ENCODE measurements at regions not wholly inside any gene's neighbourhood (a gene's known extent, or its start where the extent isn't known, plus 50 kb on each side); places are given as distances from the start of the nearest gene placed in this dataset.

- Histone ChIP-seq H3K9ac (ENCODE audit: insufficient read depth, low read length) (no peak overlapping the region), H3K79me2 (ENCODE audit: control insufficient read depth, insufficient read depth, low read length) (no peaks in the 10 kb centered on the region), H3K27ac (ENCODE audit: insufficient read depth, low read length) (no peak overlapping the region), H3K9me3 (ENCODE audit: control insufficient read depth, insufficient read depth, low read depth, low read length) (no peaks in the 10 kb centered on the region), H3K4me2 (ENCODE audit: extremely low read depth, insufficient read depth, low read length) (no peak overlapping the region), H3K36me3 (ENCODE audit: control insufficient read depth, insufficient read depth, low read length) (no peaks in the 10 kb centered on the region), H3K4me1 (ENCODE audit: control insufficient read depth, extremely low read depth, insufficient read depth, low read length) (no peaks in the 10 kb centered on the region), H3K27me3 (ENCODE audit: control insufficient read depth, insufficient read depth, low read length) (no peaks in the 10 kb centered on the region), H2AFZ (ENCODE audit: low read length) (no peak overlapping the region), H3K4me3 (replicated peaks in 1 of 4; ENCODE audit: control extremely low read depth in 1 of 4, insufficient read depth in 1 of 4, low read depth in 3 of 4, low read length in 4 of 4) (no peak overlapping the region), H4K20me1 (ENCODE audit: control insufficient read depth, extremely low read depth, insufficient read depth, low read length) (no peaks in the 10 kb centered on the region)
- no peak for TF ChIP-seq EZH2 (IDR thresholded peaks at IDR 0.05; ENCODE audit: low read length, missing control alignments)
- no peak for TF ChIP-seq CTCF (conservative IDR thresholded peaks at IDR 0.05 in 1 of 2, IDR thresholded peaks at IDR 0.05 in 1 of 2; ENCODE audit: low read depth in 1 of 2, low read length in 2 of 2)
- peak in 1 of 2 donors; percentile 86 for DNase-seq (ENCODE audit: low read depth in 2 of 2)
Observed at GRCh38 chr10:78655979-78656378, 412.8 kb upstream of the ZMIZ1 start.

GRCh38 chr10:78656417-78657162 is 412.2 kb upstream of the ZMIZ1 start:
- Histone ChIP-seq H3K4me2 (ENCODE audit: extremely low read depth, insufficient read depth, low read length) (no peak overlapping the region), H3K4me3 (replicated peaks in 1 of 4; ENCODE audit: control extremely low read depth in 1 of 4, insufficient read depth in 1 of 4, low read depth in 3 of 4, low read length in 4 of 4) (no peak overlapping the region), H3K27ac (ENCODE audit: insufficient read depth, low read length) (no peak overlapping the region), H2AFZ (ENCODE audit: low read length) (no peak overlapping the region), H3K9ac (ENCODE audit: insufficient read depth, low read length) (no peak overlapping the region), H3K27me3 (ENCODE audit: control insufficient read depth, insufficient read depth, low read length) (no peaks in the 10 kb centered on the region), H3K79me2 (ENCODE audit: control insufficient read depth, insufficient read depth, low read length) (no peaks in the 10 kb centered on the region), H3K36me3 (ENCODE audit: control insufficient read depth, insufficient read depth, low read length) (no peaks in the 10 kb centered on the region), H4K20me1 (ENCODE audit: control insufficient read depth, extremely low read depth, insufficient read depth, low read length) (no peaks in the 10 kb centered on the region), H3K9me3 (ENCODE audit: control insufficient read depth, insufficient read depth, low read depth, low read length) (no peaks in the 10 kb centered on the region), H3K4me1 (ENCODE audit: control insufficient read depth, extremely low read depth, insufficient read depth, low read length) (no peaks in the 10 kb centered on the region)
- TF ChIP-seq CTCF (conservative IDR thresholded peaks at IDR 0.05 in 1 of 2, IDR thresholded peaks at IDR 0.05 in 1 of 2; ENCODE audit: low read depth in 1 of 2, low read length in 2 of 2): no peak
- no peak for TF ChIP-seq EZH2 (IDR thresholded peaks at IDR 0.05; ENCODE audit: low read length, missing control alignments)
- peak; percentile 38 to 62 for DNase-seq (ENCODE audit: low read depth in 2 of 2)

GRCh38 chr10:78657163-78657861 is 411.5 kb upstream of the ZMIZ1 start:
- no peak overlapping the region for H3K27ac ChIP-seq (ENCODE audit: insufficient read depth, low read length)
- no peaks in the 10 kb centered on the region for H3K9me3 ChIP-seq (ENCODE audit: control insufficient read depth, insufficient read depth, low read depth, low read length)
- TF ChIP-seq EZH2 (IDR thresholded peaks at IDR 0.05; ENCODE audit: low read length, missing control alignments): no peak
- peak; percentile 68 to 81 for TF ChIP-seq CTCF (conservative IDR thresholded peaks at IDR 0.05 in 1 of 2, IDR thresholded peaks at IDR 0.05 in 1 of 2; ENCODE audit: low read depth in 1 of 2, low read length in 2 of 2)
- DNase-seq (ENCODE audit: low read depth in 2 of 2): peak; percentile 53 to 66
- H4K20me1 ChIP-seq (ENCODE audit: control insufficient read depth, extremely low read depth, insufficient read depth, low read length): no peaks in the 10 kb centered on the region
- H3K9ac ChIP-seq (ENCODE audit: insufficient read depth, low read length): no peak overlapping the region
- no peak overlapping the region for H2AFZ ChIP-seq (ENCODE audit: low read length)
- no peak overlapping the region for H3K4me2 ChIP-seq (ENCODE audit: extremely low read depth, insufficient read depth, low read length)
- H3K79me2 ChIP-seq (ENCODE audit: control insufficient read depth, insufficient read depth, low read length): no peaks in the 10 kb centered on the region
- no peak overlapping the region for H3K4me3 ChIP-seq (replicated peaks in 1 of 4; ENCODE audit: control extremely low read depth in 1 of 4, insufficient read depth in 1 of 4, low read depth in 3 of 4, low read length in 4 of 4)
- no peaks in the 10 kb centered on the region for H3K36me3 ChIP-seq (ENCODE audit: control insufficient read depth, insufficient read depth, low read length)
- H3K4me1 ChIP-seq (ENCODE audit: control insufficient read depth, extremely low read depth, insufficient read depth, low read length): no peaks in the 10 kb centered on the region
- H3K27me3 ChIP-seq (ENCODE audit: control insufficient read depth, insufficient read depth, low read length): no peaks in the 10 kb centered on the region
